Duodenal mucosa (tissue), 2 donors: ENCODE measurements at regions not wholly inside any gene's neighbourhood (a gene's known extent, or its start where the extent isn't known, plus 50 kb on each side); places are given as distances from the start of the nearest gene placed in this dataset.

Experiments used
- H3K27ac ChIP-seq: one replicate; pipeline ENCODE4 v1.7.0; 2013; ENCODE audit warnings: low read depth, low read length
- H3K27me3 ChIP-seq, 2 donors: one replicate each; pipeline ENCODE4 v1.7.0; 2013; ENCODE audit warnings: low read length in 2 of 2, control low read depth in 1 of 2; ENCODE audit not compliant: insufficient read depth in 2 of 2, control insufficient read depth in 1 of 2
- H3K36me3 ChIP-seq, 2 donors: one replicate each; pipeline ENCODE4 v1.7.0; 2013; ENCODE audit warnings: low read length in 2 of 2, control low read depth in 1 of 2; ENCODE audit not compliant: insufficient read depth in 2 of 2, control insufficient read depth in 1 of 2
- H3K4me1 ChIP-seq, 2 donors: one replicate each; pipeline ENCODE4 v1.7.0; 2013; ENCODE audit warnings: low read length in 2 of 2, control low read depth in 1 of 2; ENCODE audit not compliant: insufficient read depth in 2 of 2, control insufficient read depth in 1 of 2
- H3K4me3 ChIP-seq, 2 donors: one replicate each; pipeline ENCODE4 v1.7.0; 2013; ENCODE audit warnings: low read length in 2 of 2, low read depth in 1 of 2
- H3K9ac ChIP-seq, 2 donors: one replicate each; pipeline ENCODE4 v1.7.0; 2013; ENCODE audit warnings: low read length in 2 of 2, low read depth in 1 of 2
- H3K9me3 ChIP-seq, 2 donors: one replicate each; pipeline ENCODE4 v1.7.0; 2013; ENCODE audit warnings: low read length in 2 of 2, control low read depth in 1 of 2; ENCODE audit not compliant: control insufficient read depth in 1 of 2

DNA sequence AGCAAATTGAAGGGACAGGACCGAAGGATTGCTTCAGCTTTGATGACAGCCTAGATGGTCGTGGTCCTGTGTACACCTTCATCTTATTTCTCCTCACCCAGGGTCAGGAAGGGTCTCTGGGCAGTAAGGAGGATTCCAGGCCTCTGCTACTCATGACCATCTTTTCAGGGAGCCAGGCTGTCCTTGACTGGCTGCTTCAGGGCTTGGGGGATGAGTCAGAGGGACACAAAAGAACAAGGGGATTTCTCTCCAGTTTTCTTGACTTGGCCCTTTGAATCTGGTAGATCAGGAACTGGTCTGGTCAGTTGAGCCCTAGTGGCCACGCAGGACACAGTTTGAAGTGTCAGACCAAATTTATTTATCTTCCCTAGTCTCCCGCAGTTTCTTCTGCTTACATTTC lies 402.1 kb upstream of the CHD6 start:
- Histone ChIP-seq H3K9me3 (no peaks in the 10 kb centered on the region), H3K36me3 (no peaks in the 10 kb centered on the region), H3K27ac (no peak overlapping the region), H3K27me3 (no peaks in the 10 kb centered on the region), H3K4me1 (no peaks in the 10 kb centered on the region), H3K4me3 (no peak overlapping the region), H3K9ac (no peak overlapping the region)

DNA sequence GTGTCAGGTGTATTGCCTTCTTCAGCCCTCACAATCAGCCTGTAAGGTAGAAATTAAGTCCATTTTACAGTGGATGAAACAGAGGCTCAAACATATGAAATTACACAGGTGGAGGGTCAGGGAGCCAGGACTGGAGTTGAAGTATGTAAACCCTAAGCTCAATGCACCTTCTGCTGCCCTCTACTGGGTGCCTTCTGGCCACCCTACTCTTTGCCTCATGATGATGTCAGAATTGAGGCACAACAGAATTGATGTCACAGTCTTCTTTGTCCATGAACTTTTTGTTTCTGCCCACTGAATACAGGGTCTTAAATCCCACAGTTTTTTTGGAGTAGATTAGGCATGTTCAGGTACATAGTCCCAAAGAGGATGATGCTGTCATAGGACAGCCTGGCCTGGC lies 400.8 kb upstream of the CHD6 start:
- Histone ChIP-seq H3K27ac (no peak overlapping the region), H3K27me3 (no peaks in the 10 kb centered on the region), H3K4me1 (no peaks in the 10 kb centered on the region), H3K36me3 (no peaks in the 10 kb centered on the region), H3K4me3 (no peak overlapping the region), H3K9me3 (no peaks in the 10 kb centered on the region), H3K9ac (no peak overlapping the region)

DNA sequence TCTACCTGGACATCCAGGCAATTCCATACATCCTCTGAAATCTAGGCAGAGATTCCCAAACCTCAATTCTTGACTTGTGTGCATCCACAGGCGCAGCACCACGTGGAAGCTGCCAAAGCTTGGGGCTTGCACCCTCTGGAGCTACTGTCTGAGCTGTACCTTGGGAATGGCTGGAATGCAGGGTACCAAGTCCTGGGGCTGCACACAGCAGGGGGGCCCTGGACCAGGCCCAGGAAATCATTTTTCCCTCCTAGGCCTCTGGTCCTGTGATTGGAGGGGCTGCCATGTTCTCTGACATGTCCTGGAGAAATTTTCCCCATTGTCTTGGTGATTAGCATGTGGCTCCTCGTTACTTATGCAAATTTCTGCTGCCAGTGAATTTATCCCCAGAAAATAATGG lies 391.9 kb upstream of the CHD6 start:
- H3K27me3 ChIP-seq, result no peaks in the 10 kb centered on the region
- no peaks in the 10 kb centered on the region for H3K36me3 ChIP-seq
- no peak overlapping the region for H3K27ac ChIP-seq
- H3K9me3 ChIP-seq, result peaks cover 0 to 2% of the 10 kb centered on the region in 2 donors
- H3K9ac ChIP-seq, result no peak overlapping the region
- H3K4me3 ChIP-seq, result no peak overlapping the region
- no peaks in the 10 kb centered on the region for H3K4me1 ChIP-seq

DNA sequence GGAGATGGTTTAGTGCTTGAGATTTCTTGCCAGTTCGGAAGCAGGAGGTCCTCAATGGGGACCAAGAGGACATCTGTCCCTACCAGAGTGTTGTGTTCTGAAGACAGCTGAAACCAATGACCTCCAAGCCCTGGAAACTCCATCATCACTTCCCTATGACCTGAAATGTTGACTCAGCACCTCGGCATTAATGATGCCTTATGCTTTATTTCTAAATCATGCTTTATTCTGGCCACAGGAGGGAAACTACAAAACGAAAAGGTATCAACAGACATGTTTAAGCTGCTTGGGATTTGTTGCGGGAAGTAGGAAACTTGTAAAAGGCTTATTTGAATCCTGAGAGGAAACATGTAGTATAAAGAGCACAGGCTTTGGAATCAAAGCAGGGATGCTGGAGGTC lies 389.1 kb upstream of the CHD6 start:
- peaks cover 0 to 2% of the 10 kb centered on the region in 2 donors for H3K9me3 ChIP-seq
- no peaks in the 10 kb centered on the region for H3K27me3 ChIP-seq
- no peak overlapping the region for H3K9ac ChIP-seq
- no peaks in the 10 kb centered on the region for H3K36me3 ChIP-seq
- no peak overlapping the region for H3K4me3 ChIP-seq
- no peak overlapping the region for H3K27ac ChIP-seq
- H3K4me1 ChIP-seq, result no peaks in the 10 kb centered on the region

DNA sequence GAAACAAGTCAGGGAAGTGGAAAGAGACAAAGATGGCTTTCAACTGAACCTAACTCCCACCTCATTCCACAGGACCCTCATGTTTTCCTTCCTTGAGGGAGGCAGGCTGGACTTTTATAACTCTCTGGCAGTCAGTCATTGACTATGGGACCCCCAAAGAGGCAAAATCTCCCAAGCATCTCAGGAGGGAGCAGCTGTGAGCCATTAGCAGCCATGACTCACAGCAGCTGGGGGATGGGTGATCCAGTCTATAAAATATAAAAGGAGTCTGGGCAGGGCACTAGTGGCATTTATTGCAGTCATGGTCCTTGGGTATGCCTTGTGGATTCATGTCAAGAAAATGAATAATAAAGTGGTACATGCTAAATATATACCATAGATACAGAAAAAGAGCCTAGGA lies 387.0 kb upstream of the CHD6 start:
- Histone ChIP-seq H3K4me3 (no peak overlapping the region), H3K27ac (no peak overlapping the region), H3K4me1 (no peaks in the 10 kb centered on the region), H3K9me3 (peaks cover 0 to 2% of the 10 kb centered on the region in 2 donors), H3K36me3 (no peaks in the 10 kb centered on the region), H3K27me3 (no peaks in the 10 kb centered on the region), H3K9ac (no peak overlapping the region)

DNA sequence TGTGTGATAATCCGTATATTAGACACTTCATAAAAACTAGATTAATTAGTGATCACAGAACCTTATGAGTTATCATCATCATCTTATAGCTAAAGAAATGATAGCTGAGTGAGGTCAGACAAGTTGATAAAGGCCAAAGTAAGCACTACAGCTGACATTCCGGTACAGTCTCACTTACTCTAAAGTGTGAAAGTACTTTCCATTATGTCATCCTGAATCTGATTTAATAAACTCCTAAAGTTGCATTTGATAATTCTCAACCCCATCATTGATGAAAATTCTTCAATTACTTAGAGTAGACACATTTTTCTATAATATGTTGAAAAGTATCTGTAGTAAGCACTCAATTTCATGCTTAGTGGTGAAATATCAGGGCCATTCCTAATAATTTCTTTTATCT lies 385.2 kb upstream of the CHD6 start:
- H3K4me3 ChIP-seq, result no peak overlapping the region
- H3K36me3 ChIP-seq, result no peaks in the 10 kb centered on the region
- H3K9ac ChIP-seq, result no peak overlapping the region
- H3K27me3 ChIP-seq, result no peaks in the 10 kb centered on the region
- H3K9me3 ChIP-seq, result no peaks in the 10 kb centered on the region
- H3K27ac ChIP-seq, result no peak overlapping the region
- H3K4me1 ChIP-seq, result no peaks in the 10 kb centered on the region

DNA sequence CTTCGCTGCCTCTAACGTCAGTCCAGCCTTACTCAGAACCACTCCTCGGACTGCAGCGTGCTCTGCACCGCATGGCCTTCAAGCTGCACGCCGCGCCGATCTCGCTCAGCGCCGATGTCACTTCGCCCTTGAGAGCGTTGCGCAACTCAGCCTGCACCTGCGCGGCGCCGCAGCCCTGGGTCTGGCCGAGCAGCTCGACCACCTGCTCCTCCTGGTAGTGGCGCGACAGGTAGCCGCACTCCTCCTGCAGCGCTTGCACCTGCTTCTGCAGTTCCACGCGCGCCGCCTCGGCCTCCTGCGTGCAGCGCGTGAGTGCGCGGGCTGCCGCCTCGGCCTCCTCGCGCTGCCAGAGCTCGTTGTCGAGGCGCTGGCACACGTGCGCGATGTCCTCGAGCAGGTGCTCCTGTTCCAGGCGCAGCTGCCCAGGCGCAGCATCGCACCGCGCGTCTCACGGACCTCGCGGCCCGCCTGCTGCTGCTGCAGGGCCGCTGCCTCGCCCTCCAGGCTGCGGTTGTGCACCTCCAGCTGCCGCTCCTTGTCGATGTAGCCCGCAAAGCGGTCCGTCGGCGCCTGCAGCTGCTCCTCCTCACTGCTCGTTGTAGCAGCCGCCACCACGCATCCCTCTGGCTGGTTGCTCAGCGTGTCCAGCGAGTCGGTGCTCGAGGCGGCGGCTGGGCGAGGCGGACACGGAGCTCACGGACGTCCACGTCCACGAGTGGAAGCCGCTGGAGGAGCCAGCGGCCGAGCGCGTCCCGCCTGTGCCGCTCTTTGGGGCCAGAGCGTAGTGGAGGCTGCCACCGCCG lies 380.6 kb upstream of the CHD6 start:
- Histone ChIP-seq H3K4me3 (no peak overlapping the region), H3K9me3 (no peaks in the 10 kb centered on the region), H3K27me3 (no peaks in the 10 kb centered on the region), H3K27ac (no peak overlapping the region), H3K9ac (no peak overlapping the region), H3K36me3 (no peaks in the 10 kb centered on the region), H3K4me1 (no peaks in the 10 kb centered on the region)

DNA sequence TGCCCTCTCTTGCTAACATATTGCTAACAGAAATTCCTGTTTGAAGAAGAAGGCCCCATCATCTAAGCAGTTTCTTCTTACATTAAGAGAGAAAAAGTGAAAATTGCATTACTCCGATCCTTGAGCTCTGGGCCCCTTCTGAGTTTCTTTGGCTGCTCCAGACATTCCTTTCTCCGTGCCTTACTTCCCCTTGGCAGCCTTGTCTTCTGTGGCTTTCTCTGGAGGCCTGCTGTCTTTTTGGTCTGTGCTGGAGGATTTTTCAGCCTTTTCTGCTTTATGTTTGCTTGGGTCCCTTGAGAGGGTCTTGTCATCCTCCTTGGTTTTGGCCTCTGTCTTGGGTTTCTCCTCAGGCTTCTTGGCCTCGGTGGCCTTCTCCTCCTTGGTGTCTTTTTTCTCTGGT lies 378.8 kb upstream of the CHD6 start:
- no peaks in the 10 kb centered on the region for H3K36me3 ChIP-seq
- H3K27me3 ChIP-seq, result no peaks in the 10 kb centered on the region
- H3K9ac ChIP-seq, result no peak overlapping the region
- no peak overlapping the region for H3K27ac ChIP-seq
- no peaks in the 10 kb centered on the region for H3K9me3 ChIP-seq
- H3K4me1 ChIP-seq, result no peaks in the 10 kb centered on the region
- H3K4me3 ChIP-seq, result no peak overlapping the region

DNA sequence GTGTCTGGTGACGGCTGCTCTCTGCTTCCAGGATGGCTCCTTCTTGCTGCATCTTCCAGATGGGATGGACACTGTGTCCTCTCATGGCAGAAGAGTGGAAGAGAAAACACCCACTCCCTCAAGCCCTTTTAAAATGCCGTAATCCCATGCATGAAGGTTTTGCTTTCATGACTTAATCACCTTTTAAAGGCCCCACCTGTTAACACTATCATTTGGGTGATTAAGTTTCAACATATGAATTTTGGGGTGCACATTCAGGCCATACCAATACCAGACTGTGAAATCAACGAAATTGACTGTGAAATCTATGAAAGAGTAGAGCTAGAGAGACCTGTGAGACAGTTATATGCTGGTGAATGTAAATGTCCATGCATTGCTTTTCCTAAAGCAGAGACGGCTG lies 374.3 kb upstream of the CHD6 start:
- H3K4me1 ChIP-seq, result no peaks in the 10 kb centered on the region
- no peak overlapping the region for H3K4me3 ChIP-seq
- no peaks in the 10 kb centered on the region for H3K36me3 ChIP-seq
- no peak overlapping the region for H3K9ac ChIP-seq
- no peak overlapping the region for H3K27ac ChIP-seq
- H3K27me3 ChIP-seq, result no peaks in the 10 kb centered on the region
- no peaks in the 10 kb centered on the region for H3K9me3 ChIP-seq

DNA sequence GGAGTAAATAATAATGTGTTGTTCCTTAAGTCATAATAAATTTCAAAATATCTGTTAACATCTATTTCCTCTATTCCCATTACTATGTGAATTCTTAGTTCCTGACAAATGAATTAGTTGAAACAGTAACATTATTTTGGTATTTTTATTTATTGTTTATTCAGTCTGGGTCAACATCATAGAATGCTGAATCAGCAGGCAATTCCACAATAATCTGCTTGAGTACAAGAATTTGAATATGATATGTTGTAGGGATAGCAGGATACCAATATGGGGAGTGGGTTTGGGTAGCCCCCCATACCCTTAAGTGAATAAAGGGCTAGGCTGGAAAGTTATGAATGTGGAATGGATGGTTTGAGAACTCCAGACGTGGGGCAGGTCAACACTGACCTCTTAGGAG lies 373.2 kb upstream of the CHD6 start:
- no peak overlapping the region for H3K27ac ChIP-seq
- no peaks in the 10 kb centered on the region for H3K4me1 ChIP-seq
- no peaks in the 10 kb centered on the region for H3K9me3 ChIP-seq
- H3K9ac ChIP-seq, result no peak overlapping the region
- H3K4me3 ChIP-seq, result no peak overlapping the region
- H3K36me3 ChIP-seq, result no peaks in the 10 kb centered on the region
- H3K27me3 ChIP-seq, result no peaks in the 10 kb centered on the region
